AG04449 (cell line): ENCODE measurements at regions not wholly inside any gene's neighbourhood (a gene's known extent, or its start where the extent isn't known, plus 50 kb on each side); places are given as distances from the start of the nearest gene placed in this dataset.
"Not testable (repeated sequence)": the region's sequence is repeated elsewhere in the genome, so short reads cannot be mapped to it uniquely, and the experiment has no call there.

Source experiments
- CTCF ChIA-PET: fragments of 350-600 bp; formaldehyde crosslinking; extraction: SDS; loops from one replicate; lab custom pipeline; 2021; ENCODE audit warnings: antibody characterized with exemption; lab: Yijun Ruan, JAX
- POLR2A ChIA-PET: fragments of 400-600, 350-600 bp; formaldehyde crosslinking; extraction: SDS; loops from one replicate; lab custom pipeline; 2020; ENCODE audit warnings: antibody characterized with exemption, inconsistent platforms; lab: Yijun Ruan, JAX
- DNase-seq: peaks from one replicate; pipeline ENCODE4 v3.0.0-alpha.2; 2010; ENCODE audit warnings: low read depth, low spot score
- H3K4me3 ChIP-seq: 2 replicates; pipeline ENCODE4 v1.5.1; 2011; ENCODE audit warnings: low read depth, mild to moderate bottlenecking, control low read depth, low read length
- TF ChIP-seq, protein P1 (sequence below): IDR thresholded peaks from one replicate; pipeline ENCODE4 v1.5.1; 2011; ENCODE audit warnings: mild to moderate bottlenecking, moderate library complexity, low read length, control low read depth, inconsistent platforms; ENCODE audit not compliant: insufficient read depth; ENCODE audit errors: missing control alignments

DNA sequence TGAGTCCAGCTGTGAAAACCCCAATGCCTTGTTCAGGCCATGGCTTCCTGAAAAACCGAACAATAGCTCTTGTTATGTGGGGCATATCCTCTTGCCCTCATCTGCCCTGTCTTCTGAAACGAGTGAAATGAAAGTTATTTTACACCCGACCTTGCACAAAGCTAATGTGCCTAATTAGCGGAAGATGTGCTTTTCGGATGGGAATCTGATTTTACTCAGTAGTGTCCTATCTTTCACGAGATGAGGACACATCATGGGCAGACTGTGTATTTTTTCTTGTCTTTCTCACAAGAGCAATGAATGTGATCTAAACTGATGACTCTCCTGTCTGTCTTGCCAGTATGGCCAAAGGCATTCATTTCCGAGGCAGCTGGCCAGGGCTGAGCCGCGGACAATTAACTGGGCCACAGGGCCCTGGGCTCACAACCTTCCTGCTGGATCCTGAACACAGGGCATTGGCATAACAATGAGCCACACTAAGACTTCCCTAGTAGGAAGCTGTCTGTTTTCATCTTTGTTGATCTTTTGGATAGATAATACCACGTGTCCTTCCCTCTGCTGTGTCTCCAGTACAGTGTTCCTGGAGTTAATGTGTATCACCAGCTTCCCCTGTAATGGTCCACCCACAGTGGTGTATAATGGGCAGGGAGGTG lies 86.0 kb upstream of the HIF1A start:
- CTCF ChIA-PET: interaction anchor here (0.6 to 2.5 kb wide), 6 partner anchors 11 to 152 kb away, joined by 3 to 8 read pairs (median 4); no protein-coding TSS in a partner anchor
- no peak overlapping the region for H3K4me3 ChIP-seq
- TF ChIP-seq, protein P1, sequence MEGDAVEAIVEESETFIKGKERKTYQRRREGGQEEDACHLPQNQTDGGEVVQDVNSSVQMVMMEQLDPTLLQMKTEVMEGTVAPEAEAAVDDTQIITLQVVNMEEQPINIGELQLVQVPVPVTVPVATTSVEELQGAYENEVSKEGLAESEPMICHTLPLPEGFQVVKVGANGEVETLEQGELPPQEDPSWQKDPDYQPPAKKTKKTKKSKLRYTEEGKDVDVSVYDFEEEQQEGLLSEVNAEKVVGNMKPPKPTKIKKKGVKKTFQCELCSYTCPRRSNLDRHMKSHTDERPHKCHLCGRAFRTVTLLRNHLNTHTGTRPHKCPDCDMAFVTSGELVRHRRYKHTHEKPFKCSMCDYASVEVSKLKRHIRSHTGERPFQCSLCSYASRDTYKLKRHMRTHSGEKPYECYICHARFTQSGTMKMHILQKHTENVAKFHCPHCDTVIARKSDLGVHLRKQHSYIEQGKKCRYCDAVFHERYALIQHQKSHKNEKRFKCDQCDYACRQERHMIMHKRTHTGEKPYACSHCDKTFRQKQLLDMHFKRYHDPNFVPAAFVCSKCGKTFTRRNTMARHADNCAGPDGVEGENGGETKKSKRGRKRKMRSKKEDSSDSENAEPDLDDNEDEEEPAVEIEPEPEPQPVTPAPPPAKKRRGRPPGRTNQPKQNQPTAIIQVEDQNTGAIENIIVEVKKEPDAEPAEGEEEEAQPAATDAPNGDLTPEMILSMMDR: no peak
- POLR2A ChIA-PET: interaction anchor here (0.8 to 1.6 kb wide), 3 partner anchors 11 to 86 kb away, joined by 3 to 4 read pairs (median 3); partner anchors contain the start of gene HIF1A
- DNase-seq: no peak

DNA sequence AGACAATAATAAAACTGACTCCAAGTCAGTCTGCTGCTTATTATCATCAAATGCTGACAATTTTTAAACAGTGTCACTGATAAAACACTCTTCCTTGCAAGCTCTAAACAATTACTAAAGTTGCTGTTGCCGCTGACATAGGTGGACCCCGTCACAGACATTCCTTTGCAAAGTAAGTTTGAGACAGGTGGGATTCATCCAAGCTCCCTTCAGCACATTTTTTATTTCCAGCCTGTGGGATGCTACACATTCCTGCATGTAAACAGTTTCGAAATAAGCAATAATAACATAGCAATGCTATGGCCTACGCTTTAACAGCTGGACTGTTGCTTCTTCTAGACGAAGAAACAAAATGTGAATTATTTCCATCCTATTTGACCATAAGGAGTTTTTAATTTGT lies 85.4 kb upstream of the HIF1A start:
- TF ChIP-seq, protein P1: no peak
- CTCF ChIA-PET: interaction anchor here (0.9 to 1.6 kb wide), 2 partner anchors 11 to 134 kb away, joined by 3 to 6 read pairs; no protein-coding TSS in a partner anchor
- no peak overlapping the region for H3K4me3 ChIP-seq
- POLR2A ChIA-PET: interaction anchor here (1.2 to 1.6 kb wide), 2 partner anchors 11 to 85 kb away, joined by 3 to 4 read pairs; partner anchors contain the start of gene HIF1A
- no peak for DNase-seq

DNA sequence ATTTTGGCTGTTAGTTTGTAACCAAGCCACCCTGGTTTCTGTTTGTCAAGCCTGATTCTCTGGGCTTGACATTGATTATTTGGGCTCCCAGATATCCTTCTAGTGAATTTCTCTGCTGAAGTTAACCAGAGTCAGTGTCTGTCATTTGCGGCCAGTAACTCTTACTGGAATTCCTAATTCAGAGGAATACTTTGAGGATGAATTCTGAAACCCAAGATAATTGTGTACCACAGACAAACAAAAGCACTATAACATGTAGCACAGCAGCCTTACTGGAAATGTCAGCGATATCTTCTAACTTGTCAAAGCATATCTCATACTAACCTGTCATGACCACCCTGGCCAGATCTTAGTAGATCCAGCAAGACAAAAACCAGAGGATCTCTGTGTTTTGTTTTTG lies 84.4 kb upstream of the HIF1A start:
- no peak for DNase-seq
- no peak overlapping the region for H3K4me3 ChIP-seq
- TF ChIP-seq, protein P1: no peak
- ChIA-PET CTCF (interaction anchor here (1.2 kb wide), 1 partner anchor 118 kb away, joined by 3 read pairs; no protein-coding TSS in a partner anchor), POLR2A (no interaction called here)

DNA sequence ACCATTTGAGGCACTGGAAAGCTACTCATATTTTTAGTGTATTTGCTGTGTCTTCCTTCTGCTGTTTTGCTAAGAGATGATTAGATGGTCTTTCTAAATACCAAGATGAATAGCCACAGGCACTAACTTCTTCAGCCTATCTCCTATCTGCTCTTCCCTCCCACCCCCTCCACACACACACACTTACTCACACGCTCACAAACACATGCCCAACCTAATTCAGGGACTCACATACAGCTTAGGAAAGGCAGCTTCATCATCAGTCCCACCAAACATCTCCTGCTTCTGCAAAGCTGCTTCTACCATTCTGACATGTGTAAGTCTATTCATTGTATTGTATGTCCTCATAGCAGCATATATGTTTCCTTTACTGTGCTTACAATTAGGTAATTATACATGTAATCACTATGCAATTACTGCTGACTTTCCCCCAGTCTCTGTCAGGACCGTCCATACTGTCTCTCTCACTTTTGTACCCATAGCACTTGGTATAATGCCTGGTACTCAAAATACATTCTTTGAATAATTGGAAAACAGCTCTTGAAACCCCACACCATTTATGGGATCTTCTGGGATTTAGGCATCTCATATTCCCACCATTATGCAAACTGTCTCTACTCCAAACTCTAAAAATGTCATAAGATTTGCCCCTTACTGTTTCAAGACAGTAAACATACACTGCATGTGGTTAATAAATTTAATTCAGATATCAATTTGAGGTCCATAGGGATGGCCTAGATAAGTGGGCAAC lies 83.3 kb upstream of the HIF1A start:
- no peak overlapping the region for H3K4me3 ChIP-seq
- ChIA-PET POLR2A (interaction anchor here (1.0 kb wide), 1 partner anchor 83 kb away, joined by 5 read pairs; the partner anchor contains the start of gene HIF1A), CTCF (interaction anchor here (1.1 to 1.2 kb wide), 2 partner anchors 119 to 136 kb away, joined by 3 read pairs; no protein-coding TSS in a partner anchor)
- DNase-seq: no peak
- TF ChIP-seq, protein P1: no peak

DNA sequence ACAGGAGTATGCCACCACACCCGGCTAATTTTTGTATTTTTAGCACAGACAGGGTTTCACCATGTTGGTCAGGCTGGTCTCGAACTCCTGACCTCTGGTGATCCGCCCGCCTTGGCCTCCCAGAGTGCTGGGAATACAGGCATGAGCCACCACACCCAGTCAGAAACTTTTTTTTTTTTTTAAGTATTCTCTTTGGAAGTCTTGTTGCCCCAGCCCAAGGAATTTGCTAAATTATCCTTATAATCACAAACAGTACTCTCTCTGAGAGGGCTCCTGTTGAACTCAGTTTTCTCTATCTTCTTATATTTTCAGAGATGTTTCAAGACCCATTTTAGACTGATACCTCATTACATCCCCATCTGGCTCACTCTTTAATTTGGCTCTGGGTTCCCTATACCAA lies 82.3 kb upstream of the HIF1A start:
- H3K4me3 ChIP-seq, DNase-seq, CTCF ChIA-PET, POLR2A ChIA-PET: not testable (repeated sequence)

DNA sequence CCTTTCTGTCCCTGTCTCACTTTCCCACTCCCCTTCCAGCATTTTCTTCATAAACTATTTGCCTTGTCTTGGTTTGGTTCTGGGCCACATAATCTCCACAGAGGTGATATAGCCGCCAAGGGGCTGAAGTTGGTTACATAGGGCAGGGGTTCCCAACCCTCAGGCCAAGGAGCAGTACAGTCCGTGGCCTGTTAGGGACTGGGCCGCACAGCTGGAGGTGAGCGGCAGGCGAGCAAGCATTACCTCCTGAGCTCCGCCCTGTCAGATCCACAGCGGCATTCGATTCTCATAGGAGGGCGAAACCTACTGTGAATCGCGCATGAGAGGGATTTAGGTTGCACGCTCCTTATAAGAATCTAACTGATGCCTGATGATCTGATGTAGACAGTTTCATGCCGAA lies 80.6 kb upstream of the HIF1A start:
- TF ChIP-seq, protein P1: no peak
- no peak for DNase-seq
- H3K4me3 ChIP-seq: no peak overlapping the region
- ChIA-PET CTCF (no interaction called here), POLR2A (no interaction called here)
